ENCODE measurements at regions not wholly inside any gene's neighbourhood (a gene's known extent, or its start where the extent isn't known, plus 50 kb on each side); places are given as distances from the start of the nearest gene placed in this dataset.

DNA sequence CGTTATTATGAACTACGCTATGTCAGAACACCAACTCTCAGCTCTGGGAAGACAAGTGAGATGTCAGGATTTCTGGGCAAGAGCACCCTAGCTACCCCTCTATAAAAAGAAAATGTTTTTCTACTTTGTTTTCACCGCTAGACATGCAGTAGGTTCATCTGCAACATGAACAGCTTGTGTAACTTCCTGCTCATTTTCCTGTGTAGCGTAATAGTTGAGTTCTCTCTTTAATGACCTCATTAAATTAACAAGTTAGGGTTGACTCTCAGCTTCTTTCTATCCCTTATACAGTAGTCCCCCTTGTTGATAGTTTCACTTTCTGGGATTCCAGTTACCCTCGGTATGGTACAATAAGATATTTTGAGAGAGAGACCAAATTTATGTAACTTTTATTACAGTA lies 329.4 kb upstream of the ZNF32 start:
- Histone ChIP-seq H3K27ac (ENCODE audit: low read length) (no peak overlapping the region), H3K79me2 (ENCODE audit: low read length) (no peaks in the 10 kb centered on the region), H3K4me2 (ENCODE audit: low read depth, low read length) (no peak overlapping the region), H4K20me1 (ENCODE audit: insufficient read depth, low read length) (no peaks in the 10 kb centered on the region), H3K36me3 (replicated peaks; ENCODE audit: insufficient read depth, low read length) (no peaks in the 10 kb centered on the region), H3K4me1 (ENCODE audit: low read length) (no peaks in the 10 kb centered on the region), H3K9ac (ENCODE audit: low read length) (no peak overlapping the region), H3K9me3 (replicated peaks; ENCODE audit: insufficient read depth, low read length) (no peaks in the 10 kb centered on the region), H3F3A (ENCODE audit: insufficient read depth, low read length) (no peaks in the 10 kb centered on the region), H2AFZ (ENCODE audit: low read length) (no peak overlapping the region), H3K9me2 (replicated peaks; ENCODE audit: insufficient read depth, low read length) (no peaks in the 10 kb centered on the region), H3K27me3 (replicated peaks; ENCODE audit: insufficient read depth, low read length) (no peaks in the 10 kb centered on the region), H3K4me3 (ENCODE audit: low read length) (no peak overlapping the region)
- TF ChIP-seq EZH2 (optimal IDR thresholded peaks at IDR 0.05; ENCODE audit: low read depth, low read length), result no peak
- TF ChIP-seq, protein P1, sequence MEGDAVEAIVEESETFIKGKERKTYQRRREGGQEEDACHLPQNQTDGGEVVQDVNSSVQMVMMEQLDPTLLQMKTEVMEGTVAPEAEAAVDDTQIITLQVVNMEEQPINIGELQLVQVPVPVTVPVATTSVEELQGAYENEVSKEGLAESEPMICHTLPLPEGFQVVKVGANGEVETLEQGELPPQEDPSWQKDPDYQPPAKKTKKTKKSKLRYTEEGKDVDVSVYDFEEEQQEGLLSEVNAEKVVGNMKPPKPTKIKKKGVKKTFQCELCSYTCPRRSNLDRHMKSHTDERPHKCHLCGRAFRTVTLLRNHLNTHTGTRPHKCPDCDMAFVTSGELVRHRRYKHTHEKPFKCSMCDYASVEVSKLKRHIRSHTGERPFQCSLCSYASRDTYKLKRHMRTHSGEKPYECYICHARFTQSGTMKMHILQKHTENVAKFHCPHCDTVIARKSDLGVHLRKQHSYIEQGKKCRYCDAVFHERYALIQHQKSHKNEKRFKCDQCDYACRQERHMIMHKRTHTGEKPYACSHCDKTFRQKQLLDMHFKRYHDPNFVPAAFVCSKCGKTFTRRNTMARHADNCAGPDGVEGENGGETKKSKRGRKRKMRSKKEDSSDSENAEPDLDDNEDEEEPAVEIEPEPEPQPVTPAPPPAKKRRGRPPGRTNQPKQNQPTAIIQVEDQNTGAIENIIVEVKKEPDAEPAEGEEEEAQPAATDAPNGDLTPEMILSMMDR (IDR thresholded peaks at IDR 0.05; ENCODE audit: low read length), result no peak
- no peak for TF ChIP-seq EZH2phosphoT487 (IDR thresholded peaks at IDR 0.05; ENCODE audit: low read length)
- no peak for DNase-seq

DNA sequence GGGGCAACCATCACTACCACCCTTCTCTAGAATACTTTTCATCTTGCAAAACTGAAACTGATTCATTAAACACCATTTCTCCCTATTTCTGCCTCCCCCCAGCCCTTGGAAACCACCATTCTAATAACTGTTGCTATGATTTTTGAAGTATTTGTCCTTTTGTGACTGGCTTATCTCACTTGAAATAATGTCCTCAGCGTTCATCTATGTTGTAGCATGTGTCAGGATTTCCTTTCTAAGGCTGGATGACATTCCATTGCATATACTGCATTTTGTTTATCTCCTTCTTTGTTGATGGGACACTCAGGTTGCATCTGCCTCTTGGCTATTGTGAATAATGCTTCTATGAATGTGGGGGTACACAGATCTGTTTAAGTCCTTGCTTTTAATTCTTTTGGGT lies 327.6 kb upstream of the ZNF32 start:
- H3K4me1 ChIP-seq (ENCODE audit: low read length), result no peaks in the 10 kb centered on the region
- H3F3A ChIP-seq (ENCODE audit: insufficient read depth, low read length), result no peaks in the 10 kb centered on the region
- H3K4me3 ChIP-seq (ENCODE audit: low read length), result no peak overlapping the region
- no peak for TF ChIP-seq EZH2 (optimal IDR thresholded peaks at IDR 0.05; ENCODE audit: low read depth, low read length)
- TF ChIP-seq EZH2phosphoT487 (IDR thresholded peaks at IDR 0.05; ENCODE audit: low read length), result no peak
- TF ChIP-seq, protein P1 (IDR thresholded peaks at IDR 0.05; ENCODE audit: low read length), result no peak
- no peak overlapping the region for H3K9ac ChIP-seq (ENCODE audit: low read length)
- H3K9me2 ChIP-seq (replicated peaks; ENCODE audit: insufficient read depth, low read length), result no peaks in the 10 kb centered on the region
- no peaks in the 10 kb centered on the region for H3K27me3 ChIP-seq (replicated peaks; ENCODE audit: insufficient read depth, low read length)
- H3K36me3 ChIP-seq (replicated peaks; ENCODE audit: insufficient read depth, low read length), result no peaks in the 10 kb centered on the region
- DNase-seq, result no peak
- no peak overlapping the region for H3K4me2 ChIP-seq (ENCODE audit: low read depth, low read length)
- no peaks in the 10 kb centered on the region for H3K79me2 ChIP-seq (ENCODE audit: low read length)
- no peaks in the 10 kb centered on the region for H3K9me3 ChIP-seq (replicated peaks; ENCODE audit: insufficient read depth, low read length)
- H2AFZ ChIP-seq (ENCODE audit: low read length), result no peak overlapping the region
- no peak overlapping the region for H3K27ac ChIP-seq (ENCODE audit: low read length)
- no peaks in the 10 kb centered on the region for H4K20me1 ChIP-seq (ENCODE audit: insufficient read depth, low read length)

DNA sequence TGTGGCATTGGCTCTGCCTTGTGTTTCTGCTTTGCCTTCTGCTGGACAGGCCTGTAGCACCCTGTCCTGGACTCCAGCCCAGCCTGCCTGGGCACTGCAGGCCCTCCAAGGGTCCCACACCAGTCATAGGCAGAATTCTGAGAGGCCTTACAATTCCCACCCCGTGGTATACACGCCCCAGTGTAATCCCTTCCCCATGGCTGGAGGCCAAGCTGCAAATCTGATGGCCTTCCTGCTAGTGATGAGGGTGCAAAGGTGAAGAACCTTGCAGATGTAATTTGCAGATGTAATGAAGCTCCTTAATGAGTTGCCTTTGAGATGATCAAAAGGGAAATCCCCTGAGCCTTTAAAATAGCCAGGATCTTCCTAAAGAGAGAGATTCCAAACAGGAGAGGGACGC lies 325.1 kb upstream of the ZNF32 start:
- DNase-seq, result no peak

More for the DNA sequence above, 325.1 kb upstream of the ZNF32 start:
- H3K27me3 ChIP-seq (replicated peaks; ENCODE audit: insufficient read depth, low read length), result no peaks in the 10 kb centered on the region
- no peak overlapping the region for H2AFZ ChIP-seq (ENCODE audit: low read length)
- no peaks in the 10 kb centered on the region for H3K9me3 ChIP-seq (replicated peaks; ENCODE audit: insufficient read depth, low read length)
- H3K36me3 ChIP-seq (replicated peaks; ENCODE audit: insufficient read depth, low read length), result no peaks in the 10 kb centered on the region
- no peaks in the 10 kb centered on the region for H3K79me2 ChIP-seq (ENCODE audit: low read length)
- no peaks in the 10 kb centered on the region for H3K9me2 ChIP-seq (replicated peaks; ENCODE audit: insufficient read depth, low read length)
- H3K4me1 ChIP-seq (ENCODE audit: low read length), result no peaks in the 10 kb centered on the region
- no peak overlapping the region for H3K4me2 ChIP-seq (ENCODE audit: low read depth, low read length)
- H4K20me1 ChIP-seq (ENCODE audit: insufficient read depth, low read length), result no peaks in the 10 kb centered on the region
- H3F3A ChIP-seq (ENCODE audit: insufficient read depth, low read length), result no peaks in the 10 kb centered on the region
- no peak overlapping the region for H3K27ac ChIP-seq (ENCODE audit: low read length)
- no peak overlapping the region for H3K9ac ChIP-seq (ENCODE audit: low read length)
- TF ChIP-seq EZH2 (optimal IDR thresholded peaks at IDR 0.05; ENCODE audit: low read depth, low read length) (no peak), EZH2phosphoT487 (IDR thresholded peaks at IDR 0.05; ENCODE audit: low read length) (no peak)
- TF ChIP-seq, protein P1 (IDR thresholded peaks at IDR 0.05; ENCODE audit: low read length), result no peak
- H3K4me3 ChIP-seq (ENCODE audit: low read length), result no peak overlapping the region
